ENCODE measurements at regions not wholly inside any gene's neighbourhood (a gene's known extent, or its start where the extent isn't known, plus 50 kb on each side); places are given as distances from the start of the nearest gene placed in this dataset.
A peak's percentile ranks its signal among the peaks of the same experiment; 100 is the strongest.

DNA sequence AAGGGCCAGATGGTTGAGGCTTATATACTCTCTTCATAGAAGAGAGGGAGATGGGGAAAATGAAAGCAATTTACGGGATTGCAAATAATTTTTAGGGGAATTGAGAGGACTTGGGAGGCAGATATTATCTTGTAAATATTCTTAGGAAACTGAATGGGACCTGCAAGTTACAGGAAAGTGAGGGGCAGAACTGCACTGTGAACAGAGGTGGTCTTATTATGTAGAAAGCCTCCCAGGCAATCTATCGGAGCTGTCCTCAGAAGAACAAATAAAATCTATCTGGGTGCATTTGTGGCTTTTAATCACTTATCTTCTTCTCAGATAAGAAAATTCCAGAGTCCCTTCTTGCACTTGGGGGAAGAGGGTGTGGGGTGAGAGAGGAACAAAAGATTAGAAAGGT, 223.5 kb downstream of the RHOU start:
- TF ChIP-seq, protein P1, sequence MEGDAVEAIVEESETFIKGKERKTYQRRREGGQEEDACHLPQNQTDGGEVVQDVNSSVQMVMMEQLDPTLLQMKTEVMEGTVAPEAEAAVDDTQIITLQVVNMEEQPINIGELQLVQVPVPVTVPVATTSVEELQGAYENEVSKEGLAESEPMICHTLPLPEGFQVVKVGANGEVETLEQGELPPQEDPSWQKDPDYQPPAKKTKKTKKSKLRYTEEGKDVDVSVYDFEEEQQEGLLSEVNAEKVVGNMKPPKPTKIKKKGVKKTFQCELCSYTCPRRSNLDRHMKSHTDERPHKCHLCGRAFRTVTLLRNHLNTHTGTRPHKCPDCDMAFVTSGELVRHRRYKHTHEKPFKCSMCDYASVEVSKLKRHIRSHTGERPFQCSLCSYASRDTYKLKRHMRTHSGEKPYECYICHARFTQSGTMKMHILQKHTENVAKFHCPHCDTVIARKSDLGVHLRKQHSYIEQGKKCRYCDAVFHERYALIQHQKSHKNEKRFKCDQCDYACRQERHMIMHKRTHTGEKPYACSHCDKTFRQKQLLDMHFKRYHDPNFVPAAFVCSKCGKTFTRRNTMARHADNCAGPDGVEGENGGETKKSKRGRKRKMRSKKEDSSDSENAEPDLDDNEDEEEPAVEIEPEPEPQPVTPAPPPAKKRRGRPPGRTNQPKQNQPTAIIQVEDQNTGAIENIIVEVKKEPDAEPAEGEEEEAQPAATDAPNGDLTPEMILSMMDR (conservative IDR thresholded peaks at IDR 0.05; ENCODE audit: low read depth, low read length), result no peak
- H3K4me3 ChIP-seq (ENCODE audit: low read depth, low read length), result no peak overlapping the region
- DNase-seq (ENCODE audit: low read depth), result no peak

- no peak overlapping the region for H3K4me3 ChIP-seq (ENCODE audit: low read depth, low read length)
- no peak for DNase-seq (ENCODE audit: low read depth)
- TF ChIP-seq, protein P1 (conservative IDR thresholded peaks at IDR 0.05; ENCODE audit: low read depth, low read length), result no peak
These were observed 225.4 kb downstream of the RHOU start for GRCh38 chr1:228960705-228961104.

GRCh38 chr1:228961511-228961910, 226.2 kb downstream of the RHOU start:
- no peak overlapping the region for H3K4me3 ChIP-seq (ENCODE audit: low read depth, low read length)
- no peak for DNase-seq (ENCODE audit: low read depth)
- TF ChIP-seq, protein P1 (conservative IDR thresholded peaks at IDR 0.05; ENCODE audit: low read depth, low read length), result no peak

DNA sequence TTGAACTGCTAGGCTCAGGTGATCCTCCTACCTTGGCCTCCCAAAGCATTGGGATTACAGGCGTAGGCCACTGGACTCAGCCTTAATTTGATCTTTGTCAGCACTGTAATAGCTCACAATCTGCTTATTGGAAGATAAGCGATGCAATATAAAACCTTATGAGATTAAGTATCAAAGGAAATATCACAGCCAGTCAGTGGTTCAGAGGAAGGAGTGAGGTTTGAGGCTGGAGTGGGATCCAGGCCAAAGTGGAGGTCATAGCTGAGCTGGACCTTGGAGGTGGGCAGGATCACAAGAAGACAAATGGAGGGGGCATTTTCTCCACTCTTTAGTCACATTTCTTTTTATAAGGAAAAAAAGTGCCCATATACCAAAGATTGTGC, 228.5 kb downstream of the RHOU start:
- DNase-seq (ENCODE audit: low read depth), result no peak
- TF ChIP-seq, protein P1 (conservative IDR thresholded peaks at IDR 0.05; ENCODE audit: low read depth, low read length), result no peak
- H3K4me3 ChIP-seq (ENCODE audit: low read depth, low read length), result no peak overlapping the region

DNA sequence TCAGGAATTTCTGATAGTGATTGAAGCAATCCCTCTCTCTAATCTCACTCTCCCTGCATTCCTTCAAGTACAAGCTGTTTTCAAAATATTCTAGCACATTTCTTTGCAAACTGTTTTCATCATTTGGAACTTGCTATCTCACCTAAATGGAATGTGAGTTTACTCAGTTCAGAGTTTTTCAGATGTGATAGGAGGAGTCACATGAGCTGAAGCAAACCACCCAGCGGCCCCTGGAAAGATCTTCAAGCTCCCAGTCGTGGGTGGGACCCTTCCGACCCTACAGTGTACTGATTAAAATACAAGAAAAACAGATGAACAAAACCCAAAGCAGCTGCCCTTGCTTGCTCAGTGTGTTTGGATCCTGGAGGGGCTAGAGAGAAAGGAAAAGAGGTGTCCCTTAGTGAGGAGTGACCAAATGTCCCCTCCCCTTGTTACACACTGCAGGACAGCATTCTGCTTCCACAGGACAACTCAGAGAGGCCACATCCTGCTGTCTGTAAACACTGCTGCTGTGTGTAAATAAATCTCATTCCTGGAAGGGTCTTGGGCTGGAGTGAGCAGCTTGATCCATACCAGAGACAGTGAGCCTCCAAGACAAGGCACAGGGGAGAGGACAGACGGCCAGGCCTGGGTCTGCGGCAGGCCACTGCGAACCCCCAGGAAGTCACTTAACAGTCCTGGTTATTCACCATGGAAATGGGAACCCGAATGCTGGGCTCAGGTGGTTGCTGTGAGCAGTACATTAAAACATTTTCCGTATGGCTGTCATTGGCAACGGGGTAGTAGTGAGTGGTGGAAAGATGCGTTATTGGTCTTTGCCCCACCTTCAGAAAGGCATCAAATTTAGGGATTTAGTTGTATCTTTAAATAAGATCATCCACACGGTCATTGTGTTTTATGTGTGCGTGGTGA, 229.2 kb downstream of the RHOU start:
- no peak overlapping the region for H3K4me3 ChIP-seq (ENCODE audit: low read depth, low read length)
- peak; percentile 56 for DNase-seq (ENCODE audit: low read depth)

DNA sequence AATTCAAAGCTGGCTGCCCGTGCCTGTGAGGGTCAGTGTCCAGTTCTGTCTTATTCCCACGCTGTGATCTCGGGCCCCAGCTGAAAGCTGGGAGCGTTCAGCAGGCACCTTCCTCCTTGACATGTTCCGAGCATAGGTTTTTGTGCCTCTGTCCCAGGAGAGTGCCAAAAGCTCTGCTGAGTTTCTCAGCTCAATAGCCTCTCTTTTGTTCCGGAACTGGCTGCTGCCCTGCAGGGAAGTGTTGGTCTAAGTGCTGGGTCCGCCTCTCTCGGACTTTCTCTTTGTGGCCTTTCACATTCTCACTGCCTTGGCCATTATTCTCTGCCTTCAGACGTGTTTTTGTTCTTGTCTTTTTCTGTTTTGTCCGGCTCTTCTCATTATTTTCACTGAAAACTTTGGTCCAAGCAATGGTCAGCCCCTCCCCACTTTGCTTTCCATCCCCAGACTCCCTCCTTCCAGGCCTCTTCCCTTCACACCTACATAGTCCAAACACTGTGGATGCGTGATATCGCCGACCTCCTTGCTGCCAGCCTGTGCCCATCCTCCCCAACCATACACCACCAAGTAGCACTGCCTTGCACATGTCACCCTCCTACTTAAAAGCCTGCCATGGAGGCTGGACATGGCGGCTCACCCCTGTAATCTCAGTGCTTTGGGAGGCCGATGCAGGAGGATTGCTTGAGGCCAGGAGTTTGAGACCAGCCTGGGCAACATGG, 233.8 kb downstream of the RHOU start:
- no peak for DNase-seq (ENCODE audit: low read depth)
- TF ChIP-seq, protein P1 (conservative IDR thresholded peaks at IDR 0.05; ENCODE audit: low read depth, low read length), result no peak
- H3K4me3 ChIP-seq (ENCODE audit: low read depth, low read length), result no peak overlapping the region

More for the DNA sequence above, 229.2 kb downstream of the RHOU start:
- TF ChIP-seq, protein P1 (conservative IDR thresholded peaks at IDR 0.05; ENCODE audit: low read depth, low read length), result no peak
